Type B pancreatic cell (in vitro differentiated cells): ENCODE measurements at regions not wholly inside any gene's neighbourhood (a gene's known extent, or its start where the extent isn't known, plus 50 kb on each side); places are given as distances from the start of the nearest gene placed in this dataset.

Experiments
- DNase-seq: peaks from one replicate; pipeline ENCODE4 v3.0.0; 2021; ENCODE audit warnings: mixed read lengths; ENCODE audit not compliant: unreplicated experiment; ENCODE audit errors: extremely low spot score
- H3K27ac Mint-ChIP-seq: 2 replicates; pipeline ENCODE4 v1.8.0; 2021; ENCODE audit warnings: mild to moderate bottlenecking, mixed read lengths
- H3K27me3 Mint-ChIP-seq: 2 replicates; pipeline ENCODE4 v1.8.0; 2021; ENCODE audit warnings: mixed read lengths
- H3K36me3 Mint-ChIP-seq: 2 replicates; pipeline ENCODE4 v1.8.0; 2021; ENCODE audit warnings: mixed read lengths
- H3K4me1 Mint-ChIP-seq: one replicate; pipeline ENCODE4 v1.8.0; 2021; ENCODE audit warnings: mixed read lengths; ENCODE audit not compliant: unreplicated experiment
- H3K4me3 Mint-ChIP-seq: 2 replicates; pipeline ENCODE4 v1.8.0; 2021; ENCODE audit warnings: mild to moderate bottlenecking, mixed read lengths
- H3K9me3 Mint-ChIP-seq: 2 replicates; pipeline ENCODE4 v1.8.0; 2021; ENCODE audit warnings: mixed read lengths
- TF ChIP-seq, protein P1 (sequence below): fragments of 200-600 bp; sonication (generic); conservative IDR thresholded peaks from 2 replicates; pipeline ENCODE4 v1.5.0; 2021; ENCODE audit warnings: antibody characterized with exemption, mild to moderate bottlenecking

DNA sequence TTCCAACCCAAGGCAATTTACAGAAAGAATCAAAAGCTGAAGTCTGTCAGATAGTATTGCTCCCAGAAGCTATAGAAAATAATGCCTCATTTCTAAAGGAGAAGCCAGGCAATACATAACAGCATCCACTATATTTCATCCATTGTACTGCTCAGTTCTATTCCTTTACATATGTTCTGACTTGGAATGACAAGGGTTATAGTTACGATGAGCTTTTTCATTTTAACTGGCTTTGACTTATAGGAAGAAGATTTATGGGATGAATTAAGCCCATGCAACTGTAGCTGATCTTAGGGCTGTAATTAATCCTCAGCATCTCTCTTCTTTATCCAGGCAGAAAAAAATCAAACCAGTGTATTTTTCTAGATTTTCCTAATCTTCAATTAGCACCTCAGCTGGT, 676.3 kb upstream of the CCDC54 start:
- H3K4me3 Mint-ChIP-seq, result no peak overlapping the region
- no peak for DNase-seq
- H3K4me1 Mint-ChIP-seq, result peaks cover 10% of the 10 kb centered on the region
- H3K36me3 Mint-ChIP-seq, result no peaks in the 10 kb centered on the region
- no peaks in the 10 kb centered on the region for H3K27me3 Mint-ChIP-seq
- no peak overlapping the region for H3K27ac Mint-ChIP-seq
- H3K9me3 Mint-ChIP-seq, result no peaks in the 10 kb centered on the region
- TF ChIP-seq, protein P1, sequence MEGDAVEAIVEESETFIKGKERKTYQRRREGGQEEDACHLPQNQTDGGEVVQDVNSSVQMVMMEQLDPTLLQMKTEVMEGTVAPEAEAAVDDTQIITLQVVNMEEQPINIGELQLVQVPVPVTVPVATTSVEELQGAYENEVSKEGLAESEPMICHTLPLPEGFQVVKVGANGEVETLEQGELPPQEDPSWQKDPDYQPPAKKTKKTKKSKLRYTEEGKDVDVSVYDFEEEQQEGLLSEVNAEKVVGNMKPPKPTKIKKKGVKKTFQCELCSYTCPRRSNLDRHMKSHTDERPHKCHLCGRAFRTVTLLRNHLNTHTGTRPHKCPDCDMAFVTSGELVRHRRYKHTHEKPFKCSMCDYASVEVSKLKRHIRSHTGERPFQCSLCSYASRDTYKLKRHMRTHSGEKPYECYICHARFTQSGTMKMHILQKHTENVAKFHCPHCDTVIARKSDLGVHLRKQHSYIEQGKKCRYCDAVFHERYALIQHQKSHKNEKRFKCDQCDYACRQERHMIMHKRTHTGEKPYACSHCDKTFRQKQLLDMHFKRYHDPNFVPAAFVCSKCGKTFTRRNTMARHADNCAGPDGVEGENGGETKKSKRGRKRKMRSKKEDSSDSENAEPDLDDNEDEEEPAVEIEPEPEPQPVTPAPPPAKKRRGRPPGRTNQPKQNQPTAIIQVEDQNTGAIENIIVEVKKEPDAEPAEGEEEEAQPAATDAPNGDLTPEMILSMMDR, result no peak

DNA sequence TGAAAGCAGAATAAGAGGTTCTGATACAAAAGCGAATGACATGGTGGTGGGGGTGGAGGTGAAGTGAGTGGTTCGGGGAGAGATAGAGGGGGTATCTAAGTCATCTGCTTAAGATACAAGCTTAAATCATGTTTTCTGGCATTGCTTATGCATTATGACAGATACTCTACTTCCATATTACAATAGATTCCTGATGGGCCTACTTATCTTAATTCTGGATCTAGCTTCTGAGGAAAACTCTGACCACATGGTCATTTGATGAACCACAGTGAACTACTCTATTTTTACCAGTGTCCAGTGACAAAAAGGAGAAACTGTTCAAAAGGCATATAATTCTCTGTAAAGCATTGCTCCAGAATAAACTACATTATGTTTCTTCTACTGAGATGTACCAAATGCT, 673.7 kb upstream of the CCDC54 start:
- Mint-ChIP-seq H3K4me3 (no peak overlapping the region), H3K4me1 (peaks cover 10% of the 10 kb centered on the region), H3K27ac (no peak overlapping the region), H3K36me3 (no peaks in the 10 kb centered on the region), H3K9me3 (no peaks in the 10 kb centered on the region), H3K27me3 (no peaks in the 10 kb centered on the region)
- DNase-seq, result no peak
- TF ChIP-seq, protein P1, result no peak

DNA sequence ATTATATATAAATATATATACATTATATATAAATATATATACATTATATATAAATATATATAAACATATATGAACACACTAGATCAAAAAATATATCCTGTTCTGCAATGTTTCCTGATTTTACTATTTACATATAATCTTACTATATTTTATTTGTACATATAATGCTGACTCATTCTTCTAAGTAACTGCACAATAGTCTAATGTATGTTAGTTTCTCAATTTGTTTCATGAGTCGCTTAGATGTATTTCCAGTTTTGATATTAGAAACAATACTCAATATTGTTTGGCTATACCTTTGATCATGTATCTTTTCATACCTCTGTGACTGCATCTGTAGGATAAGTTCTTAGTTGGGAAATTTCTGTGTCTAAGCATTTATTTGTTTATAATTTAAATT, 669.9 kb upstream of the CCDC54 start:
- H3K36me3 Mint-ChIP-seq, result no peaks in the 10 kb centered on the region

DNA sequence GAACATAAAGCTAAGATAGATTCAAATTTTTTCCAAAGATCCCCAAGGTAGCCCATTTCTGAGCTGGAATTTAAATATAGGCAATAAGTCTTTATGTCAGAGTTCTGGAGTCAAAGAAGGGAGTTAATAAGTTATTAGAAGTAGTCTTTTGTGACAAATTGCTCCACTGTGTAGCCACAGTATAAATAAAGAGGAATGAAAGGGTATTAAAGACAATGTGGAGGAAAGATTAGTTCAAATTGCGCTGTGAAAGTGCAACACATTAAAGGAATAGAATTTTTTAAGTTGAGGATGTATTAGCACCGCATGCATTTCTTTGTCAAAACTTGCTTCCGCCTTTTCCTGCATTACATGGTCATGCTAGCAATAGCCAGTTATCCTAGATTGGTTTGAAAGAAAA, 666.6 kb upstream of the CCDC54 start:
- Mint-ChIP-seq H3K36me3 (no peaks in the 10 kb centered on the region), H3K9me3 (no peaks in the 10 kb centered on the region), H3K27me3 (no peaks in the 10 kb centered on the region), H3K4me3 (no peak overlapping the region), H3K4me1 (no peaks in the 10 kb centered on the region), H3K27ac (no peak overlapping the region)
- TF ChIP-seq, protein P1, result no peak
- no peak for DNase-seq

More for the DNA sequence above, 669.9 kb upstream of the CCDC54 start:
- TF ChIP-seq, protein P1, result no peak
- Mint-ChIP-seq H3K27ac (no peak overlapping the region), H3K4me3 (no peak overlapping the region), H3K4me1 (no peaks in the 10 kb centered on the region), H3K9me3 (no peaks in the 10 kb centered on the region), H3K27me3 (no peaks in the 10 kb centered on the region)
- DNase-seq, result no peak

DNA sequence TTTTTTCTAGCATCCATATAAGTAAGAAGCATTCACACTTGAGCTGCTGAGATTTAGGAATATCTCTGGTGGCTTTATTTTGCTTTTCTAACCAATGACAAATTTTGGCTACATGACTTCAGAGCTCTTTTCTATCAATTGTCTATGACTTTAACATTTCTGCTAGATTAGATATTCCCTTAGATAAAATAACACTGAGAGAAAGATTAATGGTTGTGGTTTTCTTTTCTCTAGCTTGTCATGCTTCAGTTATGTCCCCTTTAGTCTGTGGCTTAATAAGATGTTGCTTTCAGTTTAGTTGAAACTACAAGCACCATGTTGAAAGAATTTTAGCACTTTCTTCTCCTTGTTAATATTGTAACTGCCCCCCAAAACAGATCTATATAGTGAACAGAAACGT, 665.6 kb upstream of the CCDC54 start:
- Mint-ChIP-seq H3K9me3 (no peaks in the 10 kb centered on the region), H3K36me3 (no peaks in the 10 kb centered on the region), H3K27ac (no peak overlapping the region), H3K27me3 (no peaks in the 10 kb centered on the region), H3K4me1 (no peaks in the 10 kb centered on the region), H3K4me3 (no peak overlapping the region)
- TF ChIP-seq, protein P1, result no peak
- no peak for DNase-seq

DNA sequence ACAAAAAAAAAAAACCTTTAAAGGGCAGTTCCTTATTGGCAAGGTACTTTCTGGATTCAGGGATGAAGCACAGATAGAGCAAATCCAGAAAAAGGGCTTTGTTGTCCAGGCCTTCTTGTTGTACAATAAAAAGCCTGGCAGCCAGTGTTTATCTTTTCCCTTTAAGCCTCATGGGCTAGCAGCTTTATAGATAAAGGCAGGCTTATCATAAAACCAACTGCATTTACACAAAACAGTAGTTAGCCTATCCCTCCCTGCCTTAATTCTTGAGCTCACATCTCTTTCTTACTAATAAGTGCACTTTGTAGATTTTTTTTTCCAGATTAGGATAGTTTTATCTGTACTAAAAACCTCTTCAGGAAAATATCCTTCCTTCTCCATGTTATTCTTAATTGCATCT, 662.8 kb upstream of the CCDC54 start:
- Mint-ChIP-seq H3K9me3 (no peaks in the 10 kb centered on the region), H3K36me3 (no peaks in the 10 kb centered on the region), H3K4me3 (no peak overlapping the region), H3K27me3 (no peaks in the 10 kb centered on the region), H3K4me1 (no peaks in the 10 kb centered on the region), H3K27ac (no peak overlapping the region)
- TF ChIP-seq, protein P1, result no peak
- DNase-seq, result no peak
